GM13976 (cell line): ENCODE measurements at regions not wholly inside any gene's neighbourhood (a gene's known extent, or its start where the extent isn't known, plus 50 kb on each side); places are given as distances from the start of the nearest gene placed in this dataset.
"Not testable (repeated sequence)": the region's sequence is repeated elsewhere in the genome, so short reads cannot be mapped to it uniquely, and the experiment has no call there.

Experiments
- DNase-seq: peaks from one replicate; pipeline ENCODE4 v3.0.0; 2012; ENCODE audit warnings: low spot score
- in situ Hi-C: fragments of 300-500 bp; cut with MboI; formaldehyde crosslinking; loops from one replicate; pipeline ENCODE4 v1.12.0; 2022; ENCODE audit warnings: low sequenced_read_pairs, mixed read lengths, inconsistent platforms; ENCODE audit not compliant: unreplicated experiment
- TF ChIP-seq, protein P1 (sequence below): IDR thresholded peaks from 2 replicates; pipeline ENCODE4 v1.5.1; 2012; ENCODE audit warnings: borderline replicate concordance, mild to moderate bottlenecking; ENCODE audit not compliant: insufficient read depth; ENCODE audit errors: extremely low read depth, missing control alignments, control extremely low read depth

DNA sequence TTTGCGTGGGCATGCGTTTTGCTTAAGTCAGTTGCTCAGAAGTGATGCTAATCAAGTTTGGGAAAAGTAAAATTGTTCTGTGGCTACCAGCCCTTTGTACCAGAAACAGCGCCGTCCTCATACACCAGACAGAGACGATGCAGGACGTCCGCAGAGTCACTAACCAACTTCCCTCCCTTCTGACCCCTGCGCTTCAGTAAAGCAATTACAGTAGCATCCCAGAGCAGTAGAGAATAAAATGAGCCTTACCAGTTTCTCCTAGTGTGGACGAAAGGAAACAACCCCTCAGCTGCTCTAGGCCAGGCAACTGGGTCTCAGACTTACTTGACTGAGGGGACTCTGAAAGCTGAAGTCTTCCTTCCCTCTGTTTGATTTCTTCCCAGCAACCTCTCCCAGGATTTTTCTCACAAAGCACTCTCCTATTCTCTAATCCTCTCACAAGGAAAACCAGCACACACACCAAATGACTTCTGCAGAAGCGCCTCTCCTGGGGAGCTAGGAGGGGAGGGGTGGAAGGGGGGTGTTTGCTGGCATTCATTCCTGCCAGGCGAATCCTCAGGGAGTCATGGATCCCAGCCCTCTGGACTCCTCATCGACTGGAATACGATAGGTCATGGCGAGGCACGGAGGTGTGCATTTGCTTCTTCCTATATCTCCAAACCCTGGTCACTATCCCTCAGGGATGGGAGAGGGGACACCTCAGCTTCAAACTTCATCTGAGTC, 56.0 kb upstream of the MID1 start:
- no peak for DNase-seq
- TF ChIP-seq, protein P1, sequence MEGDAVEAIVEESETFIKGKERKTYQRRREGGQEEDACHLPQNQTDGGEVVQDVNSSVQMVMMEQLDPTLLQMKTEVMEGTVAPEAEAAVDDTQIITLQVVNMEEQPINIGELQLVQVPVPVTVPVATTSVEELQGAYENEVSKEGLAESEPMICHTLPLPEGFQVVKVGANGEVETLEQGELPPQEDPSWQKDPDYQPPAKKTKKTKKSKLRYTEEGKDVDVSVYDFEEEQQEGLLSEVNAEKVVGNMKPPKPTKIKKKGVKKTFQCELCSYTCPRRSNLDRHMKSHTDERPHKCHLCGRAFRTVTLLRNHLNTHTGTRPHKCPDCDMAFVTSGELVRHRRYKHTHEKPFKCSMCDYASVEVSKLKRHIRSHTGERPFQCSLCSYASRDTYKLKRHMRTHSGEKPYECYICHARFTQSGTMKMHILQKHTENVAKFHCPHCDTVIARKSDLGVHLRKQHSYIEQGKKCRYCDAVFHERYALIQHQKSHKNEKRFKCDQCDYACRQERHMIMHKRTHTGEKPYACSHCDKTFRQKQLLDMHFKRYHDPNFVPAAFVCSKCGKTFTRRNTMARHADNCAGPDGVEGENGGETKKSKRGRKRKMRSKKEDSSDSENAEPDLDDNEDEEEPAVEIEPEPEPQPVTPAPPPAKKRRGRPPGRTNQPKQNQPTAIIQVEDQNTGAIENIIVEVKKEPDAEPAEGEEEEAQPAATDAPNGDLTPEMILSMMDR, result no peak
- in situ Hi-C loops, result no loop called here

DNA sequence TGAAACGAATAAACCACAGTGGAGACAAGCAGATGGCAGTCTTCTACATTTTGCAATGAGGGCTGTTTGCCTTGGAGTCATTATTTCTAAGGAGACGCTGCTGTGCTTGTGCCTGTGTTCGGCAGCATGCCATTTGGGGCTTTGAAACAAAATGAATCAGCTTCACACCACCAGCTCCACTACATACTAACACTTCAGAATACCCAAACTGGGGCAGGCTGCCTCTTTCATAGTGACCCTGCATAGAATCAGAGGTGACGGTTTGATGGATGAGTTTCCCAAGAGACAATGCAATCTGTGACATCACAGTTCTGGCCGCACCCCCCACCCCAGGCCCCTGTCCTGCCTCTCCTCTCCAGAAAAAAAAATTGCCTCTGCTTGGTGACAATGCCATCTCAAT, 57.1 kb upstream of the MID1 start:
- TF ChIP-seq, protein P1, result no peak
- DNase-seq, result no peak
- in situ Hi-C loops, result no loop called here

DNA sequence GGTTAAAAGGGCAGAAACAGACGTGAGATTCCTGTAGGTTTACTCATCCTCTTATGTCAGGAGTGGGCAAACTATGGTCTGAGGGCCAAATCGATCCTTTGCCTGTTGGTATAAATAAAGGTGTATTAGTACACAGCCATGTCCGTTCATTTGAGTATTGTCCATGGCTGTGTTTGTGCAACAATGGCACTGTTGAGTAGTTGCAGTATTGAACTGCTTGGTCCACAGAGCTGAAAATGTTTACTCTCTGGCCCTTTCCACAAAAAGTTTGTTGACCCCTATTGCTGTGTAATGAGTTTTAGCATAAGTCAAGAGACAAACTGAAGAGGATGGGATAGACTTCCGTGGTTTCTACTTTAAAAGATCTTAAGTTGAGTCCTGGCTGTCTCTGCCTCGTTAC, 59.0 kb upstream of the MID1 start:
- no peak for DNase-seq
- in situ Hi-C loops, result no loop called here
- TF ChIP-seq, protein P1, result no peak

DNA sequence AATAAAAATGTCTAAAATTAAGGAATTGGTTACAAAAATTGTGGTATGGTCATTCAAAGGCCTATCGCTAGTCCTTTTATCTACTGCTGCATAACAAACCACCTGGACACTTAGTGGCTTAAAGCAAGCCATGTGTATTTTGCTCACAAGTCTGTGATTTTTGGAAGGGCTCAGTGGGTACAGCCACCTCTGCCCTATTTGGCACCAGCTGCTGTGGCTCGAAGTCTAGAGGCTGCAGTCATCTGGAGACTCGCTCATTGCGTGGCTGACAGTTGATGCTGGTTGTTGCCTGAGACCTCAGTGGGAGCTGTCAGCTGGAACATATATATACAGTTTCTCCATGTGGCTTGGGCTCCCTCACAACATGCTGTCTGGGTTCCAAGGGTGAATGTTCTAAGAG, 60.8 kb upstream of the MID1 start:
- TF ChIP-seq, protein P1, result no peak
- no peak for DNase-seq
- in situ Hi-C loops, result no loop called here

DNA sequence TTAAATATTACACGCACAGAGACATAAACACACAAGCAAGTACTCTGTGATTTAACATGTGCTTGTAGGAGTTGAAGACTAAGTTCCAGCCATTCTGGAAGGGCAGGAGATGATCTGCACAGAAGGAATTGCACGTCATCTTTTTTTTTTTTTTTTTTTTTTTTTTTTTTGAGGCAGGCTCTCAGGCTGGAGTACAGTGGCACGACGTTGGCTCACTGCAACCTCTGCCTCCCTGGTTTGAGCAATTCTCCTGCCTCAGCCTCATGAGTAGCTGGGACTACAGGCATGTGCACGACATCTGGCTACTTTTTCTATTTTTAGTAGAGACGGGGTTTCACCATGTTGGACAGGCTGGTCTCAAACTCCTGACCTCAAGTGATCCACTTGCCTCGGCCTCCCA, 63.2 kb upstream of the MID1 start:
- in situ Hi-C loops, DNase-seq: not testable (repeated sequence)

DNA sequence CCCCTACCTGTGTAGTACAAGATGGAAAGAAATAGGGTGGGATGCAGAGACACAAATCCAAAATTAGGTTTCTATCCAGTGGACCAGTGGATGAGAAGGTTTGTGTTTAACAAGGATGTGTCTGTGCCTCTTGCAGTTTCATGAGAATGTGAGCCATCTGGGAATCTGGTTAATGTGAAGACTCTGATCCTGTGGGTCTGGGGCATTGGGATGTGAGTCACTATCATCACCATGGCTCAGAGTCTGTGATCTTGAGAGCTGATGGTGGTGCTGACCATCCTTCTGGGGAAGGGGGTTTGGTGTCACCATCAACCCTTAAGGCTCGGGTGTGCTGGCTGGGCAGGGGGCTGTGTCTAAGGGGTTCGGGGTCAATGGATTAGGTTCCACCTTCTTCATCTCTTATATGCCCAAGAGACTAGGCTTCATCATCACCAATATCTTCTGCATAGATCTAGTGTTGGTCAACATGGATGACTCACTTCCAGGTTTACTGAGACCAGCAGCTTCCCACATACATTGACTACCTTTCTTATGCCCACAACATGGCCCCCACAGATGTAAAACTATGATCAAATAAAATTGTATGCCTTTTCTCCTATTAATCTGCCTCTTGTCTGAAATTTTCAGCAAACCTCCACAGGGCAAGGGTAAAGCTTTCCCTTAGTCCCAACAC, 65.7 kb upstream of the MID1 start:
- TF ChIP-seq, protein P1, result no peak
- no peak for DNase-seq
- in situ Hi-C loops, result no loop called here

DNA sequence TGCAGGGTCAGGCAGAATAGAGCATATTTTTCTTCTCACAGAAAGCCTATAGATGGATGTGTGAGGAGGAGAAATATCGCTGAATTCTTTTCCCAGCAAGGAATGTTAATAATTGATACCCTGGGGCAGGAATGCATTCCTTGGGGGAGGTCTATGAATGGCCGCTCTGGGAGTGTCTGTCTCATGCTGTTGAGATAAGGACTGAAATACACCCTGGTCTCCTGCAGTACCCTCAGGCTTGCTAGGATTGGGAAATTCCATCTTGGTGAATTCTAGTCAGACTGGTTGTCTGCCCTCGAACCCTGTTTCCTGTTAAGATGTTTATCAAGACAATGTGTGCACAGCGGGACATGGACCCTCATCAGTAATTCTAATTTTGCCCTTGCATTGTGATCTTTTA, 71.4 kb upstream of the MID1 start:
- in situ Hi-C loops, DNase-seq: not testable (repeated sequence)

DNA sequence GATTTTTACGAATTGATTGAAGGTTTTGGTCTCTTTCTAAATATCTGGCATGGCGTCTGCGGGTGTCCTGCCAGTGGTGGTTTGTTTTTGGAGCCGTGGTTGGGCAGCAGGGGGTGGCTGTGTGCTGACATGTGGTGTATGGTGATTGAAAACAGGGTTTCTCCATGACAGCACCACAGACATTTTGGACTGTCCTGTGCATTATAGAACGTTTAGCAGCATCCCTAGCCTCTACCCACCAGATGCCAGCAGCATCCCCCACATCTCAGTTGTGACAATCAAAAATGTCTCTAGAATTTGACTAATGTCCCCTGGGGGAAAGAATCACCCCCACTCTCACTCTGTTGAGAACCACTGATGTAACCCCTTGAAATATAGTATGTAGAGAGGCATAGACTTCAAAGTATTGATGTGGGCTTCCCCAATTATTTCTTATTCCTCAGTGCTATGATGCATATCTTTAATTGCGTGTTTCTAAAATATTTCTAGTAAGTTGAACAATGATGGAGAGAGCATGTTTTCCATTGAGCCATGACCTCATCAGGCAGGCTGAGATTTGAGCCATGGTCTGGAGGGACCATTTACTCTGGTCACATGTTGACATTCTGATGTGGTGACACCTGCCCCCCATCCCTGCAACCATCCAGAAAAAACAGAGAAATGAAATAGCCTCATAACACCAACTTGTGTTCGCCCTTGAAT, 77.4 kb upstream of the MID1 start:
- TF ChIP-seq, protein P1, result no peak
- in situ Hi-C loops, result no loop called here
- no peak for DNase-seq
